IPS-NIHi11 (cell line): ENCODE measurements at regions not wholly inside any gene's neighbourhood (a gene's known extent, or its start where the extent isn't known, plus 50 kb on each side); places are given as distances from the start of the nearest gene placed in this dataset.

Source experiments
- DNase-seq: peaks from one replicate; pipeline ENCODE4 v3.0.0; 2012; ENCODE audit warnings: mixed read lengths, low spot score

- no peak for DNase-seq
Observed at GRCh38 chr20:60901831-60902230, 350.2 kb upstream of the CDH4 start.

- no peak for DNase-seq
Observed at GRCh38 chr20:60903325-60903971, 348.6 kb upstream of the CDH4 start.

- DNase-seq, result no peak
Observed at GRCh38 chr20:60904730-60905129, 347.3 kb upstream of the CDH4 start.

DNA sequence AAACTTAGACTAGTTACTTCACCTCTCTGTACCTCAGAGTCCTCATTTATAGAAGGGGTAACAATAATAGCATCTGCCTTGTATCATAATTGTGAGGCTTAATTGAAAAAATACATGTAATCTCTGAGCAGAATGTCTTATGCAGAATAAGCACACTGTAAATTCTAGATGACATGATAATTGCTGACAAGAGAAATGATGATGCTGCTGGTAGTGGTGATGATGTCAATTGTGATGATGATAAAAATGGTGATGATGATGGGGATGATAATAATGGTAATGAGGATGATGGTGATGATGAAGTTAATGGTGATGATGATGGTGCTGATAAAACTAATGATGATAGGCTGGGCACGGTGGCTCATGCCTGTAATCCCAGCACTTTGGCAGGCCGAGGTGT, 346.1 kb upstream of the CDH4 start:
- no peak for DNase-seq

- DNase-seq, result no peak
Observed at GRCh38 chr20:60906555-60906954, 345.5 kb upstream of the CDH4 start.

DNA sequence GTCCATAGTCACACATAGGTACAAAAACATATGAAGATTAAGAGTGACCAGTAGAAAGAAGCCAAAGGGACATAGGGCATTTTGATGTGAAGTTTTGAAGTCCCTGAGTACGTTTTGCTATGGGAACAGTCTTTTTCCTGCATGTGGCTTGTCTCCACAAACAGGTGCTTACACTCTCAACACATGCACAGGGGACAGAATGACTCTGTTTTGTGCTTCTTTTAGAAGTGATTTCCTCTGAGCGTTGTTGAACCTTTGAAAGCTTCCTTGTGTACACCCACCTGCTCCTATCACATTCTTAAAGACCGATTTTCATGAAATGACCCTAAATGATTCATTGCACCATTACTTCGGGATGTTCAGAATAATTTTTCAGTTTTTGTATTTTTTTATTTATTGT, 338.8 kb upstream of the CDH4 start:
- DNase-seq, result no peak

GRCh38 chr20:60921022-60921622, 330.9 kb upstream of the CDH4 start:
- DNase-seq, result no peak

GRCh38 chr20:60926831-60927230, 325.2 kb upstream of the CDH4 start:
- DNase-seq, result no peak

DNA sequence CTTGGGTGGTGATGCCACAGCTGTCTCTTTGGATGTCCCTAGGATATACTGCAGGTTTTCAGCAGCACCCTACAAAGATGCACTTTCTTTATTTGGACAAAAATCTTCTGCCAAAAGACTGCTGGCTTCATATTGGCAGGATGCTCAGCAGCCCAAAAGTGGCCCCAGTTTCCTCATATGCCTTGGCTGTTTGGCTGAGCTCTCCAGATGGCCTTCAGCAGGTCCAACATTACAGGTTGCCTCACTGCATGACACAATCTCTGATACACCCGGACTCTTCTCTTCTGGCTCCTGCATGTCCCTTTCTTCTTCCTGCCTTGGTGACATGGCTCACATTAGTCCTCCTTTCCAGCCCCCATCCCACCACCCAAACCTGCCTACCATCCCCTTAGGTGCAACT, 323.7 kb upstream of the CDH4 start:
- DNase-seq, result no peak

DNA sequence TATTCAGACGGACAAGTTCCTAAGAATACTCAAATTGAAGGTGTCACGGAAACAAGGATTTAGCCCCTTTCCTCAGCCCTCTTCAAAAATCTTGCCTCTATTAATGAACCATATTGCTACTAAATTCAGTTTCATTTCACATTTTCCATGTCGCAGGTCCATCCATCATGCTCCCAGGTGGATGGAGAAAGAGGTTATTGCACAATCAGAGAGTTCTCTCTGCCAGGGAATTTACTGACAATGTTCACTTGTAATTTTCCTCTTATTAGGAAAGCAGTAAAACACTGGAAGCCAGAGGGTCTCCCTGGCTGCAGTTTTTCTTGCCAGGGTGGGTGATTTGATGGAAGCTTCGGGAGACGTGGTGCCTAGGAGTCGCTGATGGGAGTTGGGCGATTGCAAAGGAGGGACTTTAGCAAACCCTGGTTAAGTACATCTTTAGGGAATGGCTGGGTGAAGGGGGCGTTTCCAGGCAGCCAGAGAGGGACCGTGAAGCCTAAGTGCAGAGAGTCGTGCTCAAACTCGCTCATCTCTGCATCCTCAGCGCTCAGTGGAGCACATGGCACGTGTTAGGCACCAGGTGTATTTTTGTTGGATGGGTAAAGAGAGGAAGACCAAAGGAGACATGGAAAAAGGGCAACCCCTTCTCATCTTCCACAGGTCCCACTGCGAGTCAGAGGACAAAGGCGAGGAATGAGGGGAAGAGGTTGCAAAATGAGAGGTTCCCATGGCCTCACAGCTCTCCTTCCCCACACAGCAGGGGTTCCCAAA, 321.9 kb upstream of the CDH4 start:
- no peak for DNase-seq

- no peak for DNase-seq
Observed at GRCh38 chr20:60931696-60932095, 320.4 kb upstream of the CDH4 start.

DNA sequence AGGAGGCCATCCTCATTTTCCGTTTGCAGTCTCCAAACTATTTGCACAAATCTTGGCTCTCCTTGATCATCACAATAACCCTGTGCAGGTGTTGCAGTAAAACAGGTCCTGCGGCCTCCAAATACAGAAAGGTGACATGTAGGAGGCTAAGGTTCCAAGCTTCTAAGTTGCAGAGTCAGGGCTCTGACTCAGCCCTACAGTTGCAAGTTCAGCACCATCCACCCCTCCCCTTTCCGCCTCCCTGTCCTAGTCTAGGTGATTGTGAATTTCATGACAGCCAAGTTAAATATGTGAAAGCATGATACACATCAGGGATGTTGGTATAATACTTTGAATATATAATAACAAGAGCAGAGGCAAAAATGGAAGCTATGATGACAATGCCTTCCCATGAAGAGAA, 317.3 kb upstream of the CDH4 start:
- no peak for DNase-seq

DNA sequence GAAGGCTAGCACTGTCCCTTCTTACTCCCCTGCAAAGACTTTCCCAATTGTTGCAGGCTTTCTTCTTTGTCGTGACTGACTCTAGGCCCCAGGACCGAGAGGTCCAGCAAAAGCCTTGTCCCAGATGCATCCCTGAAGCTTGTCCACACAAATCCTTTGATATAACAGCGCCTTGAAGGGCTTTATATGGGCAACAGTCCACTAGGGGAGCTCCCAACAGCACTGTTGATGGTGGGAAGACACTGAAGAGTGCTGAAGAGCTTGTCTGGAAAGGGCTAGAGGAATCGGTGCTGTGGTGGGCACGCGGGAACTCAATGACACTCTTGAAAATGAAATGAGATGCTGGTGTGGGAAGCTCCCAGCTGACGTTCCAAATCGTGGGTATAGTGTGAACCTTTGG, 316.1 kb upstream of the CDH4 start:
- DNase-seq, result no peak

GRCh38 chr20:60937585-60937984, 314.5 kb upstream of the CDH4 start:
- no peak for DNase-seq

DNA sequence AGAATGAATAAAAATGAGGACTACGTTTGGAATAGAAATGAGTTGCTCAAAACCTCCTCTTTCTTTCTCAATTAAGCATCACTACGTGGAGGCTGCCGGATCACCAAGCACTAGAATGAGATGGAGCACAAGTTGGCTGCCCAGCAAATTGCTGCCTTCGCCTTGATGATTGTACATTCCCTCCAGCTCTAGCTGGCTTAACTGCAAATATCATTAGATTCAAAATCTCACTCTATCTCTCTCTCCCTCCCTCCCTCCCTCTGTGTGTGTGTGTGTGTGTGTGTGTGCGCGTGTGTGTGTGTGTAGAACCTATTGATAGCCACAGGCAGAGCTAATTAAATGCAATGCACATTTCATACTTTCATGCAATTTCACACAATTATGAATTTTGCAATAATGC, 310.7 kb upstream of the CDH4 start:
- no peak for DNase-seq

- DNase-seq, result no peak
Observed at GRCh38 chr20:60947819-60948218, 304.2 kb upstream of the CDH4 start.

DNA sequence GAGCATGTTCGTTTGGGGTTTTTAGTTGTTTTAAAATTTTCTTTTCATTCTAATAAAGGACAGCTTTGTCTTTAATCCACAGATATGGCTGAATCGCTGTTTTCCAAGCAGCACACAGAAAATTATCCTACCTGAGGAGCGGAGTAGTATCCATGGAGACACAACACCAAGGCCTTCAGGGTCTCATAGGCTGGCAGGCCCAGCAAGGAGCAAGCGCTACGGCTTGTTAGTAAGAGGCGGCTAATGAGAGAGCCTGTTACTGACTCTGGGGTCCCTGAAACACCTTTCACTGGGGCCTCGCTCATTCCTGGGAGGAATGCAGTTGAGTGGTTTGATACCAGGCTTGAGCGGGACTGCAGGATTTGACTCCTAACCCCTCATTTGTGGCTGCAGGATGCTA, 303.8 kb upstream of the CDH4 start:
- DNase-seq, result no peak

DNA sequence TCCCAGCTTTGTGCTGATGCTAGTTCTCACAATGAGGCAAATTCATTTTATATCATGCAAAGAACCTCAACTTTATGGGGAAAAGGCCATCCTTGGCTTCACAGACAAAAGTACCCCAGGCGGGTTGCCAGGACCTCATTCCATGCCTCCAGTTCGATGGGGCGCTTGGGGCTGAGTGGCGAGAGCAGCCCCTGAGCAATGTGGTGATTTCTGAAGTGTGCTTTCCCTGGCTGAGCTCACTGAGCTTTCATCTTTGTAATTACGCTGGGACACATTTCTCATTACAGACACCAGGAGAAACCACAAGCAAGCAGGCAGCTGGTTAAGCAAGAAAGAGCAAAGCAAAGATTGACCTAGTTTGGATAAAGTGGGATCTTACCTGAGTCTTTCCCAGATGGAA, 301.5 kb upstream of the CDH4 start:
- no peak for DNase-seq

DNA sequence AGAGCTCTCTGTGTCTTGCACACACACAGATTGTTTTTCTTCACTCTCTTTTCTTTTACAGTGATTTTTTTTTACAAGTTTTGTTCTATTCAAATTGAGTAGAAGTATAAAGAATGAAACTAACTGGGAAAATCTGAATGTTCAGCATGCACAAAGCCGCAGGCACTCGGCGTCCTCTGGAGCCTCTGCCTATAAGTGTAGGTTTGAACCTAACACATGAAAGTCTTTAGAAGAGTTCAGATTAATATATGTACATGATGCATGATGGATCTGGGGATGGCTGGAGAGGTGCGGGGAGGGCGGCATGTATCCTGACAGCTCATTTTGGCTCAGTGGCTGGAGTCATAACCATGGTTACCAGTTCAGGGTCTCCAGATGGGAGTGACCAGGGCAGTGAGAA, 301.1 kb upstream of the CDH4 start:
- no peak for DNase-seq

GRCh38 chr20:60952861-60953260, 299.2 kb upstream of the CDH4 start:
- DNase-seq, result no peak

DNA sequence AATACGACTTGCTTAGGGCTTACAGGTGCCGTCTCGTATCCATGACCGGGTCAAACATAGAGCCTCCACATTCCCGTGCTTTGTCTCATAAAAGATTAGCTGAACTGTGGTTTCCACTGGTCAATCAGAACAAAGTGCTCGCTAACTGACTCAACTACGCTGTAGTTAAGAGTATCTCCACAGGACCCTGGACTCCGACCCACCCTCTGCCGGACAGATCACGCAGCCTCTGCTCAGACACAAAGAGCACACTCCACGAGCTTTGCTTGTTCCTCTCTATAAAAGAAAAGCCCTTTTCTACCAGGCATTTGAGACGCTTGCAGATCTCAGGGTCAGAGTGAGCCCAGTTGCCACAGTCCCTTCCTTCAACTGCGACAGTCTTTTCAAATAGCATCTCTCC, 298.7 kb upstream of the CDH4 start:
- no peak for DNase-seq

GRCh38 chr20:60955706-60956105, 296.4 kb upstream of the CDH4 start:
- DNase-seq, result no peak

DNA sequence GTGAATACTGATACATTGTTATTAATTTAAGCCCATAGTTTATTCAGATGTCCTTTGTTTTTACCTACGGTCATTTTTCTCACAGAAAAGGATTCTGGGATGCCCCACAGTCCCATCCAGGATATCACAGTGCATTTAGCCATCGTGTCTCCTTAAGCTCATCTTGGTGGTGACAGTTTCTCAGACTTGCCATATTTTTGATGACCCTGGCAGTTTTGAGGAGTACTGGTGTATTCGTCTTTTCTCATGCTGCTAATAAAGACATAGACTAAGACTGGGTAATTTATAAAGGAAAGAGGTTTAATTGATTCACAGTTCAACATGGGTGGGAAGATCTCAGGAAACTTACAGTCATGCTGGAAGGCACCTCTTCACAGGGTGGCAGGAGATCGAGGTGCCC, 295.9 kb upstream of the CDH4 start:
- DNase-seq, result no peak

GRCh38 chr20:60957621-60958020, 294.4 kb upstream of the CDH4 start:
- DNase-seq, result no peak
